ENCODE measurements at regions not wholly inside any gene's neighbourhood (a gene's known extent, or its start where the extent isn't known, plus 50 kb on each side); places are given as distances from the start of the nearest gene placed in this dataset.
"Not testable (repeated sequence)": the region's sequence is repeated elsewhere in the genome, so short reads cannot be mapped to it uniquely, and the experiment has no call there.

DNA sequence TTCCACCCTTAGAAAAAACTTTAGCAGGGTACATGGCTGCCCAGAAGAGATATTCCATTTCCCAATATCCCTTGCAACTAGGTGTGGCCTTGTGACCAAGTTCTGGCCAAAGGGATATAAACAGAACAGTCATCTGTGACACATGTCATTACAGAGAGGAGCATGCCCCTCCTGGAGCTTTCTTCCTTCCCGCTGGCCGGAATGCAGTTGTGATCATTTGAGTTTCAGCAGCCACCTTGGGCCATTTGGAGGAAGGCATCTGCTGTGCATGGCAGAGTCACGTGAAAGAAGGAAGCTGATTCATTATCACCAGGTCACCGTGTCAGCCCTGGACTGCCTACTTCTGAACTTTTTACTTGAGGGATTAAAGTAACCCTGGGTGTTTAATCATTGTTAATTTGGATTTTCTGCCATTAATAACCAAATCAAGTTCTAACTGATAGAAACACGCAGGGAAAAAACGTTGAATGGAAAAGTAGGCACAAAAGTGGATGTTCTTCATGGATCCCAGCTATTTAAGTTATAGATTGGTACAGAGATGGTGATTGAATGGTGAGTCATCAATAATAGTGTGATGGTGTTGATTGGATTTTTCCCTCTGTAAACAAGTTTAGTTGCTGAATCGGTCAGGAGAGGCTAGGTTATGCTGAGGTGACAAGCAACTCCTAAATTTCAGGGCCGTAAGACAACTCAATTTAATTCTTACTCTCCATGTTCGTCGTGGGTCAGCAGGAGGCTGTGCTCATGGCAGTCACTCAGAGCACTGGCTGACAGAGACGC is 80.7 kb upstream of the CCDC167 start:
- Mint-ChIP-seq H3K36me3 (ENCODE audit: low read depth) (no peaks in the 10 kb centered on the region), H3K9me3 (no peaks in the 10 kb centered on the region), H3K4me3 (no peak overlapping the region), H3K27me3 (no peaks in the 10 kb centered on the region), H3K4me1 (ENCODE audit: low read depth) (no peaks in the 10 kb centered on the region), H3K27ac (no peak overlapping the region)

DNA sequence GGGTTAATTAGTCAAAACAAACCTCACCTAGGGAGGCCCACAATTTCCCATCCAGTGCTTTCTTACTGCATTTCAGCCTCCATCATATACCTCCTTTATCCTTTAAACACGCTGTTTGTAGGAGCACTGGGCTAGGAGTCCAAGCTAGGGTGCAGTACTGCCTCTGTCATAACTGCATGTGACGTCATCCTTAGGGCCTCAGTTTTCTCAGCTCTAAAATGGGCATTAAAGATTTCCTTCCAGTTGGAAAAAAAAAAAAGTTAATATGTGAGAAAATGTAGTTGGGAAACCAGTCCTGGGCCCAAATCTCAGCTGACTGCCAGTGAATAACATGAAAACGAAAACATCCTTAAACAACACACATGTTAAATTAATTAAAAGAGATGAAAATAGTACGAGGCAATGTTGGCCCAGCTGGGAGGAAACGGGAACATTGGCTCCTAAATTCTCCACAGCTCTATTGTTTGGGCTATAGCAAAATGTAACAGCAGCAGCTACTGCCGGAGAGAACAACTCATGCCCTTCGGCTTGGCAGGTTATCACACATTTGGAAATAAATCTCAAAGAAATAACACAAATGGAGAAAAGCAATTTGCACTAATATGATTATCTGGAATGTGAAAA is 79.9 kb upstream of the CCDC167 start:
- no peak overlapping the region for H3K4me3 Mint-ChIP-seq
- no peaks in the 10 kb centered on the region for H3K9me3 Mint-ChIP-seq
- no peaks in the 10 kb centered on the region for H3K4me1 Mint-ChIP-seq (ENCODE audit: low read depth)
- H3K36me3 Mint-ChIP-seq (ENCODE audit: low read depth): no peaks in the 10 kb centered on the region
- H3K27me3 Mint-ChIP-seq: no peaks in the 10 kb centered on the region
- H3K27ac Mint-ChIP-seq: no peak overlapping the region

- Mint-ChIP-seq H3K4me1 (ENCODE audit: low read depth) (no peaks in the 10 kb centered on the region), H3K9me3 (no peaks in the 10 kb centered on the region), H3K4me3 (no peak overlapping the region), H3K27me3 (no peaks in the 10 kb centered on the region), H3K27ac (no peak overlapping the region), H3K36me3 (ENCODE audit: low read depth) (no peaks in the 10 kb centered on the region)
Observed at GRCh38 chr6:37578104-37578503, 78.4 kb upstream of the CCDC167 start.

DNA sequence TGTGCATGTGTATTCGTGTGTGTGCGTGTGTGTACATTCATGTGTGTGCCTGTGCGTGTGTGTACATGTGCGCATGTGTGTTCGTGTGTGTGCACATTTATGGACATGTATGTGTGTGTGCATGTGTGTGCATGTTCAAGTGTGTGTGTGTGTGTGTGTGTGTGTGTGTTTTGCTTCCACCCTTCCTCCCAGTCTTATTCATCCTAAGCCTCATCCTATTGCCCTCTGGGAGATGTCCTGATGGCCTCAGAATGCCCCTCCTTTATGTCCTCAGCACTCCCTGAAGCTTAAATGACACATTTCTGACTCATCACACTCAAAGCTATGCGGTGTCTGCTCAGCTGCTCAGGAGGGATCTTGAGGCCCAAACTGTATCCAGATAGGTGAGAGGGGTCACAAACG is 76.6 kb upstream of the CCDC167 start:
- Mint-ChIP-seq H3K36me3 (ENCODE audit: low read depth) (no peaks in the 10 kb centered on the region), H3K27ac (no peak overlapping the region)

DNA sequence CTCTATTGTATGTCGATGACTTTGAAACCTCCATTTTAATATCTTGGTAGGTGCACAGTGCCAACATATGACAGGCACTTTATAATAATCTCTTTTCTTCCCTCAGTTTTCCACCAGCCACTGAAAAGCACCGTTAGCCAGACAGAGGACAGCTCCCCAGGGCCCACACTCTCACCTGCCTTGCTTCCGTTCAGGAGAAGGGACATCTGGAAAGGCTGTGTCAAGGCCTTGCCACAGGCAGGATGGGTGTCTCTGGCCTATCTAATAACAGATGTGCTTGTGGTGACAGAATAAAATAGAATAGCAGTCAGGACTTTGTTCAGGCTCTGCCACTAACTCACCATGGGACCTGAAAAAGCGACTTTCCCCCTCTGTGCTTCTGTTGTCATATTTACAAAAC is 75.5 kb upstream of the CCDC167 start:
- H3K36me3 Mint-ChIP-seq (ENCODE audit: low read depth): no peaks in the 10 kb centered on the region
- H3K27me3 Mint-ChIP-seq: peaks cover 4% of the 10 kb centered on the region
- H3K9me3 Mint-ChIP-seq: no peaks in the 10 kb centered on the region
- no peak overlapping the region for H3K27ac Mint-ChIP-seq
- H3K4me1 Mint-ChIP-seq (ENCODE audit: low read depth): no peaks in the 10 kb centered on the region
- H3K4me3 Mint-ChIP-seq: no peak overlapping the region

More for the DNA sequence above, 76.6 kb upstream of the CCDC167 start:
- Mint-ChIP-seq H3K9me3 (no peaks in the 10 kb centered on the region), H3K4me3 (no peak overlapping the region), H3K4me1 (ENCODE audit: low read depth) (no peaks in the 10 kb centered on the region), H3K27me3 (no peaks in the 10 kb centered on the region)

GRCh38 chr6:37572334-37572733 is 72.6 kb upstream of the CCDC167 start:
- H3K4me1 Mint-ChIP-seq (ENCODE audit: low read depth): no peaks in the 10 kb centered on the region
- H3K36me3 Mint-ChIP-seq (ENCODE audit: low read depth): no peaks in the 10 kb centered on the region
- peaks cover 6% of the 10 kb centered on the region for H3K27me3 Mint-ChIP-seq
- no peaks in the 10 kb centered on the region for H3K9me3 Mint-ChIP-seq
- no peak overlapping the region for H3K4me3 Mint-ChIP-seq
- no peak overlapping the region for H3K27ac Mint-ChIP-seq

DNA sequence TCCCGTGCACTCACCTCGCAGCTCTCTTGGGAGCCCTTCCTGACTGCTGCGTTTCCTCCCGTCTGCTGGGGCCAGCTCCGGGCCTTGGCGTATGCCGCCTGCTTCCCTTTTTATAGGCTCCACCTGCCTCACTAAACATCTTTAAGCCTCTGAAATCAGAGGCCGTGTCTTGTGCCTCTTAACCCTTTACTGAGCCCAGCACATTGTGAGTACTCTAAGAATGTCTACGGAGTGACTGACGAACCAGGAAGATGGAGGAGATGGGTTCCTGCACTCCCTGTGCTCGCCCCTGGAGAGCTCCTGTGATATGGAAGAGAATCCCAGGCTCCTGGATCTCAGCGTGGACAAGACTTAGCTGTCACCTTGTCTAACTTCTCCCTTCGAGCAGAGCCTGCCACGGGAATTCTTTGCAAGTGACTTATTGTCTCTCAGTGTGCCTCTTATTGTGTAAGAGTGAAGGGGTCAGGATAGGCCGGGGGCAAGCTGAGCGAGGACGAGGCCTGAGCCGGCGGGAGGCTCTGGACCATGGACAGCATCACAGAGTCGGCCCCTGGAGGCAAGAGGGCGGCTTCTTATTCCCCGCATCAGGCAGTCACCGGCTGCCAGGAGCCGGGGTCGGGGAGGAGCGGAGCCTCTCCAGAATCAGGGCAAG is 70.9 kb upstream of the CCDC167 start:
- Mint-ChIP-seq H3K27ac (no peak overlapping the region), H3K27me3 (peaks cover 6% of the 10 kb centered on the region), H3K4me3 (no peak overlapping the region), H3K36me3 (ENCODE audit: low read depth) (no peaks in the 10 kb centered on the region), H3K4me1 (ENCODE audit: low read depth) (no peaks in the 10 kb centered on the region), H3K9me3 (no peaks in the 10 kb centered on the region)

- Mint-ChIP-seq H3K4me1 (ENCODE audit: low read depth) (no peaks in the 10 kb centered on the region), H3K4me3 (no peak overlapping the region), H3K36me3 (ENCODE audit: low read depth) (no peaks in the 10 kb centered on the region), H3K9me3 (no peaks in the 10 kb centered on the region), H3K27me3 (peaks cover 6% of the 10 kb centered on the region), H3K27ac (no peak overlapping the region)
Observed at GRCh38 chr6:37569743-37570481, 70.2 kb upstream of the CCDC167 start.

DNA sequence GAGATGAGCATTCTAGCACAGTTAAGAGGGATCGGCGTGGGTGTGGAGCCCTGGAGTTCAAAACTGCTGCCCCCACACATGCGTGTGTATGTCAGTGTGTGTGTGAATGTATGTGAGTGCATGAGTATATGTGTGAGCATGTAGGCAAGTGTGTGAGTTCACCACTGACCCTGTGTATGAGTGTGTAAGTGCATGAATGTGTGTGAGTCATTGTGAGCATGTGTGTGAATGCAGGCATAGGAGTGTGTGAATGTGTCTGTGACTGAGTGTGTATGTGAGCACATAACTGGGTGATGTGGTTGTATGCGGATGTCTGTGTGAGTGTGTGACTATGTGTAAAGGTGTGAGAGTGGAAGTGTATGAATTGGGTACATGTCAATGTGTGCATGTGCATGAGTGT is 69.6 kb upstream of the CCDC167 start:
- Mint-ChIP-seq H3K36me3 (ENCODE audit: low read depth) (no peaks in the 10 kb centered on the region), H3K27me3 (peaks cover 6% of the 10 kb centered on the region), H3K9me3 (no peaks in the 10 kb centered on the region), H3K27ac (no peak overlapping the region), H3K4me1 (ENCODE audit: low read depth) (no peaks in the 10 kb centered on the region), H3K4me3 (no peak overlapping the region)

GRCh38 chr6:37566950-37567349 is 67.3 kb upstream of the CCDC167 start:
- Mint-ChIP-seq H3K27me3 (peaks cover 6% of the 10 kb centered on the region), H3K4me3 (no peak overlapping the region), H3K36me3 (ENCODE audit: low read depth) (no peaks in the 10 kb centered on the region), H3K27ac (no peak overlapping the region), H3K4me1 (ENCODE audit: low read depth) (no peaks in the 10 kb centered on the region), H3K9me3 (no peaks in the 10 kb centered on the region)

DNA sequence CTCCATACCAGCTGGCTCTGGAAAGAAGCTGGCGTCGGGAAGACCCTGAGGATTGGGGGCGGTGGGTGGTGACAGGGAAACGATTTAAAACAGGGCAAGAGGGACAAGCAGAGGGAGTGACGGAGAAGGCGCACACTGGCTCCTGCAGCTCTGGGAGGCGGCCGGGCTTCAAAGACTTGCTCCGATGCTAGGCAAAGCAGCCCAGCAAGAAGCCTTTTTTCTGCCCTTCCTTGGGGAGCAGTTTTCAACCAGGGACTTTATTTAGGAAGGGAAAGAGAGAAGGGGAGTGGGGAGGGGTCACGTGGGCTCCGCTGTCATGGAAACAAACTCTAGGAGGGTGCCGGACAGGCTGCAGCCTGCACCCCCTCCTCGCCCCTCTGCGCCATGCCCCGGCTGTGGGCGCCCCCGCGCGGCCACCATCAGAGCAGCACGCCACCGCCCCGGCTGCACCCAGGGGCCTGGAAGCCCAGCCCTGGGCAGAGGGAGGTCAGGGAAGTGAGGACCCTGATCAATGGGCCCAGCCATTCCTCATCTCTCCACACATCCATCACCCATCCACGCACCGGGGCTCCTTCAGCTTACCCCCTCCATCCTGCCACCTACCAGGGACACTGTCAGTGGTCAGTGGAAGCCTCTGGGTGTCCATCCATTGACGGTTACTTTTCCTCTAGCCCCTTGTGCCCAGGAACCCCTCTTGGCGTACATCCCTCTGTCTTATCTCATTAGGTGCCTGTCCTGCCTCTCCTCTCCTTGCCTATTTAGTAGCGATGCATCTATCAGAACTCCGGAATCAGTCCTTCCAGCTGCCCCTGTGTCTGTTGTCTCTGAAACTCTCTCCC is 66.6 kb upstream of the CCDC167 start:
- H3K27ac Mint-ChIP-seq: no peak overlapping the region
- peak overlapping the region; percentile 15 for H3K4me3 Mint-ChIP-seq
- peaks cover 6% of the 10 kb centered on the region for H3K27me3 Mint-ChIP-seq
- H3K36me3 Mint-ChIP-seq (ENCODE audit: low read depth): no peaks in the 10 kb centered on the region
- no peaks in the 10 kb centered on the region for H3K9me3 Mint-ChIP-seq
- peaks cover 2% of the 10 kb centered on the region for H3K4me1 Mint-ChIP-seq (ENCODE audit: low read depth)

DNA sequence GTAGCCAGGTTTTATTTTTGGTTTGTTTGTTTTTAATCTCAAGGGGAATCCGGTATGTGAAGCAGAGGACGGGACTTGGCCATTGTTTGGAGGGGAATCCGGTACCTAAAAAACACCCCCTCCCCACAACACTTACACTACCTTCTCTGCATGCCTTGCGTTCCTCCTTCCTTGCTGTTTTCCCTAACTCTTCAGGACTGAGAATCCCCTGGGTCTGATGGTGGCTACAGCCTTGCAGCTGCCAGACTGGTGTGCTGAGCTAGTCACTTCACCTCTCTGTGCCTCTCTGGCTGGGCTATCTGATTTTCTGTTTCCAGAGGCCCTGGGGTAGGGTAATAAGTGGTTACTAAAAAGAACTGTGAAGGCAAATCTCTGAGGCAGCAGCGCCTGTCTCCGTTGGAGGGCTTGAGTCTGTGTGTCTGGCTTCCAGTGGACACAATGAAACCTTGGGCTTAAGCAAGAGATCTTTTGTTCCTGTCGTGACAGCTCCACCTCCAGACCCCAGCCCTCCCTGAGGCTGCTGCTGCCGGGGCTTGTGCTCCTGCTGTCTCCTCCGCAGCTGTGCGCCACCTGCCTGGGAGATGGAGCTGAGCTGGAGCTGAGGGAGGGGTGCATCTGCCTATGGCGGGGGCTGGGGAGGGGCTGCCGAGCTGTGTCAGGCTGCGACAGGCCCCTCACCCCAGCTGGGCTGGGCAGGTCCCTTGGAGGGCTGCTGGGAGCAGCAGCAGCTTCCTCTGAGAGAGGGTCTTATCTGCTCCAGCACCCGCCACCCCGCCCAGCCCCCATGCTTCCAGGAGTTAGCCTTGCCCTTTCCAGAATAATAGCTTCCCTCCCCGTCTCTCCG is 65.8 kb upstream of the CCDC167 start:
- H3K4me1 Mint-ChIP-seq (ENCODE audit: low read depth): peaks cover 10% of the 10 kb centered on the region
- no peaks in the 10 kb centered on the region for H3K36me3 Mint-ChIP-seq (ENCODE audit: low read depth)
- no peak overlapping the region for H3K27ac Mint-ChIP-seq
- H3K4me3 Mint-ChIP-seq: peak overlapping the region; percentile 15
- H3K9me3 Mint-ChIP-seq: no peaks in the 10 kb centered on the region
- H3K27me3 Mint-ChIP-seq: peaks cover 4% of the 10 kb centered on the region

GRCh38 chr6:37562926-37563288 is 63.2 kb upstream of the CCDC167 start:
- not testable (repeated sequence) for H3K4me3 Mint-ChIP-seq; H3K27me3 Mint-ChIP-seq; H3K9me3 Mint-ChIP-seq; H3K36me3 Mint-ChIP-seq (ENCODE audit: low read depth); H3K27ac Mint-ChIP-seq
- peaks cover 30% of the 10 kb centered on the region for H3K4me1 Mint-ChIP-seq (ENCODE audit: low read depth)

- H3K36me3 Mint-ChIP-seq (ENCODE audit: low read depth): no peaks in the 10 kb centered on the region
- H3K4me1 Mint-ChIP-seq (ENCODE audit: low read depth): peaks cover 38% of the 10 kb centered on the region
- H3K4me3 Mint-ChIP-seq: no peak overlapping the region
- no peaks in the 10 kb centered on the region for H3K9me3 Mint-ChIP-seq
- no peak overlapping the region for H3K27ac Mint-ChIP-seq
- H3K27me3 Mint-ChIP-seq: no peaks in the 10 kb centered on the region
Observed at GRCh38 chr6:37561361-37561760, 61.7 kb upstream of the CCDC167 start.

Data from stimulated activated naive CD8-positive, alpha-beta T cell treated with anti-CD3 and anti-CD28 coated beads, Interleukin-15, Interleukin-2, amounts not matched to agents 100 ng/mL and 50 ng/mL, for 24 hours (primary cell).